Neural progenitor cell (in vitro differentiated cells): ENCODE measurements at regions not wholly inside any gene's neighbourhood (a gene's known extent, or its start where the extent isn't known, plus 50 kb on each side); places are given as distances from the start of the nearest gene placed in this dataset.

Source experiments
- DNase-seq: peaks from one replicate; pipeline ENCODE4 v3.0.0-alpha.2; 2016; ENCODE audit warnings: low spot score
- H2AFZ ChIP-seq: fragments of 200-600 bp; sonication (generic); replicated peaks from 2 replicates; pipeline ENCODE4 v1.6.1; 2016; ENCODE audit warnings: antibody characterized with exemption
- H3F3A ChIP-seq: fragments of 200-600 bp; sonication (generic); 2 replicates; pipeline ENCODE4 v1.6.1; 2016; ENCODE audit warnings: antibody characterized with exemption, low read depth
- H3K27ac ChIP-seq: fragments of 200-600 bp; sonication (generic); 2 replicates; pipeline ENCODE4 v1.5.1; 2016; ENCODE audit warnings: mild to moderate bottlenecking
- H3K27me3 ChIP-seq: fragments of 200-600 bp; sonication (generic); 2 replicates; pipeline ENCODE4 v1.6.1; 2016; ENCODE audit warnings: mild to moderate bottlenecking, moderate library complexity
- H3K36me3 ChIP-seq: fragments of 200-600 bp; sonication (generic); 2 replicates; pipeline ENCODE4 v1.5.1; 2016
- H3K4me1 ChIP-seq: fragments of 200-600 bp; sonication (generic); 2 replicates; pipeline ENCODE4 v1.6.1; 2016; ENCODE audit warnings: mixed run types
- H3K4me2 ChIP-seq: fragments of 200-600 bp; sonication (generic); 2 replicates; pipeline ENCODE4 v1.6.1; 2016
- H3K4me3 ChIP-seq: fragments of 200-600 bp; sonication (generic); 2 replicates; pipeline ENCODE4 v1.5.1; 2016
- H3K79me2 ChIP-seq: fragments of 200-600 bp; sonication (generic); 2 replicates; pipeline ENCODE4 v1.6.1; 2016; ENCODE audit warnings: low read depth
- H3K9ac ChIP-seq: fragments of 200-600 bp; sonication (generic); 2 replicates; pipeline ENCODE4 v1.6.1; 2016
- H3K9me3 ChIP-seq: fragments of 200-600 bp; sonication (generic); 2 replicates; pipeline ENCODE4 v1.5.1; 2016; ENCODE audit warnings: low read depth
- H4K20me1 ChIP-seq: fragments of 200-600 bp; sonication (generic); 2 replicates; pipeline ENCODE4 v1.6.1; 2016; ENCODE audit warnings: low read depth
- H3K27ac Mint-ChIP-seq: 3 replicates; pipeline ENCODE4 v1.8.0; 2021; ENCODE audit warnings: mixed read lengths
- H3K27me3 Mint-ChIP-seq: 2 replicates; pipeline ENCODE4 v1.8.0; 2022; ENCODE audit warnings: low read depth, mild to moderate bottlenecking, inconsistent platforms, moderate library complexity, mixed read lengths; ENCODE audit not compliant: insufficient read depth
- H3K36me3 Mint-ChIP-seq: 3 replicates; pipeline ENCODE4 v1.8.0; 2021; ENCODE audit warnings: mixed read lengths
- H3K4me1 Mint-ChIP-seq: 3 replicates; pipeline ENCODE4 v1.8.0; 2021; ENCODE audit warnings: mixed read lengths
- H3K4me3 Mint-ChIP-seq: 3 replicates; pipeline ENCODE4 v1.8.0; 2021; ENCODE audit warnings: mild to moderate bottlenecking, moderate library complexity, mixed read lengths
- H3K9me3 Mint-ChIP-seq: 3 replicates; pipeline ENCODE4 v1.8.0; 2020; ENCODE audit warnings: mixed read lengths
- CTCF ChIP-seq: fragments of 200-600 bp; sonication (generic); IDR thresholded peaks from 2 replicates; pipeline ENCODE4 v1.5.1; 2017; ENCODE audit warnings: antibody characterized with exemption, mild to moderate bottlenecking
- EZH2 ChIP-seq: fragments of 200-600 bp; sonication (generic); IDR thresholded peaks from 2 replicates; pipeline ENCODE4 v1.6.1; 2017; ENCODE audit warnings: antibody characterized with exemption, mild to moderate bottlenecking, moderate library complexity
- EZH2phosphoT487 ChIP-seq: fragments of 200-600 bp; sonication (generic); IDR thresholded peaks from 2 replicates; pipeline ENCODE4 v1.6.1; 2017; ENCODE audit warnings: antibody characterized with exemption

- Histone ChIP-seq H3K36me3 (no peaks in the 10 kb centered on the region), H3K79me2 (no peaks in the 10 kb centered on the region), H3F3A (no peaks in the 10 kb centered on the region), H3K27me3 (no peaks in the 10 kb centered on the region), H4K20me1 (no peaks in the 10 kb centered on the region), H3K27ac (no peak overlapping the region), H3K4me2 (no peak overlapping the region), H3K4me3 (no peak overlapping the region), H3K9me3 (no peaks in the 10 kb centered on the region), H3K4me1 (peaks cover 9% of the 10 kb centered on the region), H3K9ac (no peak overlapping the region), H2AFZ (no peak overlapping the region)
- Mint-ChIP-seq H3K27ac (no peak overlapping the region), H3K27me3 (peaks cover 9% of the 10 kb centered on the region), H3K4me3 (no peak overlapping the region), H3K36me3 (no peaks in the 10 kb centered on the region), H3K4me1 (no peaks in the 10 kb centered on the region), H3K9me3 (no peaks in the 10 kb centered on the region)
- no peak for DNase-seq
- no peak for TF ChIP-seq EZH2phosphoT487
- no peak for TF ChIP-seq EZH2
- TF ChIP-seq CTCF, result no peak
These were observed 175.1 kb upstream of the CSF3R start for GRCh38 chr1:36657826-36658225.

GRCh38 chr1:36656838-36657237 is 174.1 kb upstream of the CSF3R start:
- no peaks in the 10 kb centered on the region for H3K79me2 ChIP-seq
- H3K9me3 ChIP-seq, result no peaks in the 10 kb centered on the region
- H3K9me3 Mint-ChIP-seq, result no peaks in the 10 kb centered on the region
- H3K9ac ChIP-seq, result no peak overlapping the region
- H3K36me3 ChIP-seq, result no peaks in the 10 kb centered on the region
- H3K36me3 Mint-ChIP-seq, result no peaks in the 10 kb centered on the region
- no peak overlapping the region for H3K4me3 ChIP-seq
- DNase-seq, result no peak
- TF ChIP-seq EZH2phosphoT487, result no peak
- TF ChIP-seq CTCF, result no peak
- TF ChIP-seq EZH2, result no peak
- no peak overlapping the region for H3K4me3 Mint-ChIP-seq
- H4K20me1 ChIP-seq, result no peaks in the 10 kb centered on the region
- no peak overlapping the region for H3K27ac ChIP-seq
- no peaks in the 10 kb centered on the region for H3K4me1 Mint-ChIP-seq
- no peak overlapping the region for H3K4me2 ChIP-seq
- peaks cover 9% of the 10 kb centered on the region for H3K27me3 Mint-ChIP-seq
- H2AFZ ChIP-seq, result no peak overlapping the region
- H3K4me1 ChIP-seq, result peaks cover 9% of the 10 kb centered on the region
- no peaks in the 10 kb centered on the region for H3F3A ChIP-seq
- H3K27me3 ChIP-seq, result no peaks in the 10 kb centered on the region
- no peak overlapping the region for H3K27ac Mint-ChIP-seq

- DNase-seq, result no peak
- Histone ChIP-seq H3F3A (no peaks in the 10 kb centered on the region), H3K9me3 (no peaks in the 10 kb centered on the region), H3K36me3 (no peaks in the 10 kb centered on the region), H3K9ac (no peak overlapping the region), H3K27me3 (no peaks in the 10 kb centered on the region), H3K79me2 (no peaks in the 10 kb centered on the region), H3K4me1 (peaks cover 9% of the 10 kb centered on the region), H3K4me3 (no peak overlapping the region), H3K4me2 (no peak overlapping the region), H4K20me1 (no peaks in the 10 kb centered on the region), H2AFZ (no peak overlapping the region), H3K27ac (no peak overlapping the region)
- no peaks in the 10 kb centered on the region for H3K4me1 Mint-ChIP-seq
- H3K27me3 Mint-ChIP-seq, result peaks cover 9% of the 10 kb centered on the region
- TF ChIP-seq EZH2phosphoT487 (no peak), CTCF (no peak)
- H3K4me3 Mint-ChIP-seq, result no peak overlapping the region
- H3K9me3 Mint-ChIP-seq, result no peaks in the 10 kb centered on the region
- no peaks in the 10 kb centered on the region for H3K36me3 Mint-ChIP-seq
- H3K27ac Mint-ChIP-seq, result no peak overlapping the region
These were observed 173.6 kb upstream of the CSF3R start for GRCh38 chr1:36656271-36656670.

GRCh38 chr1:36654586-36654985 is 171.9 kb upstream of the CSF3R start:
- TF ChIP-seq EZH2 (no peak), EZH2phosphoT487 (no peak), CTCF (no peak)
- H3K36me3 ChIP-seq, result no peaks in the 10 kb centered on the region
- H3K4me3 ChIP-seq, result no peak overlapping the region
- H3K9me3 Mint-ChIP-seq, result no peaks in the 10 kb centered on the region
- H3K4me2 ChIP-seq, result no peak overlapping the region
- H3K4me1 ChIP-seq, result peaks cover 9% of the 10 kb centered on the region
- no peak overlapping the region for H2AFZ ChIP-seq
- no peaks in the 10 kb centered on the region for H3K9me3 ChIP-seq
- no peak overlapping the region for H3K4me3 Mint-ChIP-seq
- no peaks in the 10 kb centered on the region for H4K20me1 ChIP-seq
- no peaks in the 10 kb centered on the region for H3F3A ChIP-seq
- H3K9ac ChIP-seq, result no peak overlapping the region
- H3K27ac ChIP-seq, result no peak overlapping the region
- H3K27ac Mint-ChIP-seq, result no peak overlapping the region
- H3K27me3 Mint-ChIP-seq, result peaks cover 10% of the 10 kb centered on the region
- H3K36me3 Mint-ChIP-seq, result no peaks in the 10 kb centered on the region
- H3K79me2 ChIP-seq, result no peaks in the 10 kb centered on the region
- H3K4me1 Mint-ChIP-seq, result no peaks in the 10 kb centered on the region
- DNase-seq, result no peak
- H3K27me3 ChIP-seq, result no peaks in the 10 kb centered on the region
